ENCODE measurements at regions not wholly inside any gene's neighbourhood (a gene's known extent, or its start where the extent isn't known, plus 50 kb on each side); places are given as distances from the start of the nearest gene placed in this dataset.

DNA sequence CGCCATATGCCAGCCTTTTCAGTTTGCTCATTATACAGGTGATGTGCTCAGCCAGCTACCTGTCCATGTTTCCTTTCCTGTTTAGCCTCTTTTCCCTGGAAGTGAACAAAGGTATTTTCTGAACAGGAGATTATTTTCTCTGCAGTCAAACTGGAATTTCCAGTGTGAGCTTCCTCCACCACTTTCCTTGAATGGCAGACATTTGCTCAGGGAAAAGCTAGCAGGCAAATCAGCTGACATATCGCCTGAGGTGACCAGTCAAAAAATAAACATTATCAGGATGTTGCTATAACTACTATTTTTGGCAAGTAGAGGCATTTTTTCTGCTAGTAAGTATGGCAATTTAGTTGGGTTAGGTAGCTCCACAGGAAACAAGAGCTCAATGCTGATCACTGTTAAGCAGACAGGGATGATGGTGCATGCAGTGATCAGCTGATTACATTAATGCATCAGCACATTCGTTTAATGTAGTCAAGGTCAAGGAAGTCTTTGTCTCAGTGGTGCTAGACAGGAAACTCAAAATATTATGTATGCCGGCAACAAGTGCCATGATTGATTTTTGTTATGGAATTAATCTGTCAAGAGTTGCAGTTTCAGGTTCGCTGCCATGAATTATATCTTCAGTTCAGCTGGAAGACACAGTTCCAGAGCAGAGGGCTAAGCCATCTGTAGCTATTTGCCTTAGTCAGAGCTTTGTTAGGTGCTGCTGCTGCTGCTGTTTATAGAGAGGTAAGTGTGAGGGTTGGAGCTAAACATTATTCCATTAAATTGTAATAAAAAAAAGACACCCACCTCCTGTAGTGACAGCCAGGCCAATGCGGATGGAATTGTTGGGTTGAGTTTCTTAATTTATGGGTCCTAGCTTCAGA is 179.7 kb upstream of the ST6GALNAC5 start:
- no peak overlapping the region for H3K27ac ChIP-seq (ENCODE audit: insufficient read depth, low read length)
- H4K8ac ChIP-seq (ENCODE audit: low read depth in 2 of 2, low read length in 2 of 2): no peak overlapping the region
- TF ChIP-seq MAFK (IDR thresholded peaks at IDR 0.05; ENCODE audit: low read depth, low read length) (no peak), SMC3 (IDR thresholded peaks at IDR 0.05; ENCODE audit: low read depth, low read length) (no peak), CHD1 (IDR thresholded peaks at IDR 0.05; ENCODE audit: low read depth, low read length) (no peak)
- no peak overlapping the region for H2BK15ac ChIP-seq (ENCODE audit: low read depth, low read length)
- no peak overlapping the region for H3K18ac ChIP-seq (ENCODE audit: low read depth, low read length)
- H2BK20ac ChIP-seq (ENCODE audit: low read depth, low read length): no peak overlapping the region
- ChIA-PET CTCF (no interaction called here), POLR2A (ENCODE audit: unreplicated experiment) (no interaction called here)
- H2AFZ ChIP-seq (replicated peaks; ENCODE audit: low read length, poor library complexity): no peak overlapping the region
- H3K56ac ChIP-seq (ENCODE audit: extremely low read depth, insufficient read depth, low read length): no peak overlapping the region
- H3K9me3 ChIP-seq (ENCODE audit: control insufficient read depth, insufficient read depth, low read length): no peaks in the 10 kb centered on the region
- no peak overlapping the region for H2AK9ac ChIP-seq (replicated peaks; ENCODE audit: low read depth, low read length, poor library complexity)
- H2AK5ac ChIP-seq (ENCODE audit: low read depth, low read length): no peak overlapping the region
- no peaks in the 10 kb centered on the region for H3K27me3 ChIP-seq (ENCODE audit: control insufficient read depth, insufficient read depth, low read length)
- dilution Hi-C loops (cut with HindIII; ENCODE audit: low sequenced_read_pairs, unreplicated experiment): no loop called here
- no TSS peak for BruUV-seq (replicated peaks)
- ATAC-seq (ENCODE audit: low read depth) (no peak), DNase-seq (no peak)
- no peaks in the 10 kb centered on the region for H3K36me3 ChIP-seq (ENCODE audit: control insufficient read depth, insufficient read depth, low read length)
- intact Hi-C loops (cut with micrococcal nuclease): no loop called here
- H4K91ac ChIP-seq (ENCODE audit: insufficient read depth, low read depth, low read length): no peak overlapping the region
- no peak overlapping the region for H2BK5ac ChIP-seq (ENCODE audit: low read depth, low read length, poor library complexity, severe bottlenecking)
- H3K4me1 ChIP-seq (ENCODE audit: control insufficient read depth, insufficient read depth, low read length): no peaks in the 10 kb centered on the region
- no peak overlapping the region for H4K5ac ChIP-seq (ENCODE audit: low read depth, low read length)
- H3K4ac ChIP-seq (ENCODE audit: low read depth, low read length): no peak overlapping the region
- no peaks in the 10 kb centered on the region for H4K20me1 ChIP-seq (ENCODE audit: insufficient read depth, low read length)
- no peak overlapping the region for H2BK120ac ChIP-seq (ENCODE audit: low read depth, low read length)
- no peaks in the 10 kb centered on the region for H3K79me1 ChIP-seq (ENCODE audit: low read depth in 1 of 2, low read length in 2 of 2)
- no peak overlapping the region for H3K4me2 ChIP-seq (ENCODE audit: low read depth, low read length)
- no peak overlapping the region for H3K4me3 ChIP-seq (ENCODE audit: insufficient read depth, low read depth, low read length)
- H3K9ac ChIP-seq (ENCODE audit: low read depth, low read length): no peak overlapping the region
- H3K14ac ChIP-seq (replicated peaks; ENCODE audit: low read depth, low read length): no peak overlapping the region
- 18% methylated on average over 3 of the region's 6 CpGs; no CpG with 5 or more reads in 1 of the 2 experiments for WGBS, 2 experiments (ENCODE audit: extremely low coverage in 2 of 2, insufficient read length in 1 of 2)
- in situ Hi-C loops (cut with MboI; ENCODE audit: low sequenced_read_pairs): no loop called here
- no peak overlapping the region for H3K23ac ChIP-seq (ENCODE audit: low read depth, low read length)
- no peaks in the 10 kb centered on the region for H3K9me1 ChIP-seq (ENCODE audit: insufficient read depth, low read length)

Data from IMR-90 (cell line).